Fibroblast of villous mesenchyme (primary cell): ENCODE measurements at regions not wholly inside any gene's neighbourhood (a gene's known extent, or its start where the extent isn't known, plus 50 kb on each side); places are given as distances from the start of the nearest gene placed in this dataset.

Experiments
- DNase-seq: peaks from one replicate; pipeline ENCODE4 v3.0.0-alpha.2; 2010; ENCODE audit warnings: low read depth
- H3K4me3 ChIP-seq: 2 replicates; pipeline ENCODE4 v1.5.1; 2011; ENCODE audit warnings: low read depth, mild to moderate bottlenecking, low read length
- TF ChIP-seq, protein P1 (sequence below): IDR thresholded peaks from 2 replicates; pipeline ENCODE4 v1.5.1; 2012; ENCODE audit warnings: low read depth, mild to moderate bottlenecking, low read length; ENCODE audit not compliant: insufficient read depth

GRCh38 chr20:16917636-16918035 is 169.5 kb downstream of the OTOR start:
- H3K4me3 ChIP-seq: no peak overlapping the region
- no peak for DNase-seq
- TF ChIP-seq, protein P1, sequence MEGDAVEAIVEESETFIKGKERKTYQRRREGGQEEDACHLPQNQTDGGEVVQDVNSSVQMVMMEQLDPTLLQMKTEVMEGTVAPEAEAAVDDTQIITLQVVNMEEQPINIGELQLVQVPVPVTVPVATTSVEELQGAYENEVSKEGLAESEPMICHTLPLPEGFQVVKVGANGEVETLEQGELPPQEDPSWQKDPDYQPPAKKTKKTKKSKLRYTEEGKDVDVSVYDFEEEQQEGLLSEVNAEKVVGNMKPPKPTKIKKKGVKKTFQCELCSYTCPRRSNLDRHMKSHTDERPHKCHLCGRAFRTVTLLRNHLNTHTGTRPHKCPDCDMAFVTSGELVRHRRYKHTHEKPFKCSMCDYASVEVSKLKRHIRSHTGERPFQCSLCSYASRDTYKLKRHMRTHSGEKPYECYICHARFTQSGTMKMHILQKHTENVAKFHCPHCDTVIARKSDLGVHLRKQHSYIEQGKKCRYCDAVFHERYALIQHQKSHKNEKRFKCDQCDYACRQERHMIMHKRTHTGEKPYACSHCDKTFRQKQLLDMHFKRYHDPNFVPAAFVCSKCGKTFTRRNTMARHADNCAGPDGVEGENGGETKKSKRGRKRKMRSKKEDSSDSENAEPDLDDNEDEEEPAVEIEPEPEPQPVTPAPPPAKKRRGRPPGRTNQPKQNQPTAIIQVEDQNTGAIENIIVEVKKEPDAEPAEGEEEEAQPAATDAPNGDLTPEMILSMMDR: no peak

- no peak for DNase-seq
- H3K4me3 ChIP-seq: no peak overlapping the region
- TF ChIP-seq, protein P1: no peak
Observed at GRCh38 chr20:16918366-16918765, 170.2 kb downstream of the OTOR start.

GRCh38 chr20:16919841-16920240 is 171.7 kb downstream of the OTOR start:
- no peak for DNase-seq
- TF ChIP-seq, protein P1: no peak
- H3K4me3 ChIP-seq: no peak overlapping the region

DNA sequence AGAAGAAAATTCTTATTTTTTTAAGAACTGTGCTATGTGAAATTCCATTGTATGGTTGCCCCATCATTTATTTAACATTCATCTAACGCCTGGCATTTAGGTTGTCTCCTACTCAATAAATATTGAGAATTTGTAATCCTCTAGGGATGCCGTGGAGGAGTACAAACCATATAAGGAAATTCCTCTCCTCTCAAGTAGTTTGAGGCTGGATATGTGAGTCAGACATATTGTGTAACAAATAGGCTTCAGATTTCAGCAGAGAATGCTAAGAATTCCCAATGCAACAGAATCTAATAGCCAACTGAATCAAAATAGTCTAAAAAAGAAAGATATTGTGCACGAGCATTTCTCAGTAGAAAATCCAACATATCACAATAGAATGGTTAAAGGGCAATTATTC is 174.7 kb downstream of the OTOR start:
- DNase-seq: peak; percentile 68
- H3K4me3 ChIP-seq: no peak overlapping the region
- TF ChIP-seq, protein P1: no peak

- H3K4me3 ChIP-seq: no peak overlapping the region
Observed at GRCh38 chr20:16926626-16927430, 178.7 kb downstream of the OTOR start.

GRCh38 chr20:16929756-16930155 is 181.6 kb downstream of the OTOR start:
- H3K4me3 ChIP-seq: no peak overlapping the region
- TF ChIP-seq, protein P1: no peak
- DNase-seq: no peak

More at GRCh38 chr20:16926626-16927430, 178.7 kb downstream of the OTOR start:
- no peak for DNase-seq
- TF ChIP-seq, protein P1: no peak
